Ovary (tissue), 7 donors: ENCODE measurements at regions not wholly inside any gene's neighbourhood (a gene's known extent, or its start where the extent isn't known, plus 50 kb on each side); places are given as distances from the start of the nearest gene placed in this dataset.

ENCODE experiments used
- DNase-seq, 5 donors: peaks; one replicate each; pipeline ENCODE4 v3.0.0-alpha.2; 2019 to 2020
- H3K27ac ChIP-seq, 2 donors: fragments of 200-600 bp; one replicate each; pipeline versions ENCODE4 v1.5.1 to v1.8.0; 2019 to 2022
- H3K27me3 ChIP-seq: fragments of 200-600 bp; one replicate; pipeline ENCODE4 v1.8.0; 2022
- H3K36me3 ChIP-seq: fragments of 200-600 bp; sonication (generic); one replicate; pipeline ENCODE4 v1.5.1; 2019
- H3K4me1 ChIP-seq: one replicate; pipeline ENCODE4 v1.8.1; 2013; ENCODE audit warnings: mild to moderate bottlenecking, moderate library complexity; ENCODE audit not compliant: insufficient read depth
- H3K4me3 ChIP-seq: fragments of 200-600 bp; sonication (generic); one replicate; pipeline ENCODE4 v1.5.1; 2017
- H3K9me3 ChIP-seq, 2 donors: fragments of 200-600 bp in 1 of 2; sonication (generic) in 1 of 2; one replicate each; pipeline versions ENCODE4 v1.5.1 to v1.8.1; 2013 to 2019; ENCODE audit warnings: mild to moderate bottlenecking in 1 of 2, moderate library complexity in 1 of 2
- CTCF ChIP-seq, 3 donors: fragments of 450-650 bp in 2 of 3; fragments of 200-600 bp in 1 of 3; IDR thresholded peaks; one replicate each; pipeline versions ENCODE4 v1.5.1 to v1.8.0; 2016 to 2022; ENCODE audit warnings: antibody characterized with exemption in 3 of 3, mild to moderate bottlenecking in 1 of 3
- EP300 ChIP-seq: sonication (generic); formaldehyde crosslinking; IDR thresholded peaks from one replicate; pipeline ENCODE4 v1.6.1; 2017; ENCODE audit warnings: antibody characterized with exemption
- POLR2A ChIP-seq: fragments of 450-650 bp; IDR thresholded peaks from one replicate; pipeline ENCODE4 v1.6.1; 2017; ENCODE audit warnings: antibody characterized with exemption, mild to moderate bottlenecking, moderate library complexity
- WGBS, 3 donors: extraction: QIAGEN DNeasy Blood & Tissue Kit in 1 of 3; methylation state at CpG; one replicate each; pipeline versions ENCODE4 v1.1.5 to v1.1.7; 2013 to 2017; 5-methylcytosine and 5-hydroxymethylcytosine counted together
- intact Hi-C, 4 donors: fragments of 100-400 bp; cut with DNase I; formaldehyde crosslinking; loops; one replicate each; pipeline versions ENCODE4 v1.11.0 to v1.15.1; 2022 to 2023
- donor health status: DM: no; HTN: no; CAD: no; lungs with moderate emphysema.
- donor health status: DM: no; HTN: no; CAD: no.
- donor health status: Bipolar disorder and iron deficiency.
- donor health status: DM: no; HTN: no; CAD: no.
- donor health status: DM: yes; HTN: yes; CAD: no.

GRCh38 chr13:26942184-26942583 is 181.6 kb upstream of the GPR12 start:
- H3K27me3 ChIP-seq = no peaks in the 10 kb centered on the region
- DNase-seq = no peak
- intact Hi-C loops = loop anchor here in 1 of 4 donors (10.0 kb wide), 1 partner anchor 883 kb away; no protein-coding TSS in a partner anchor
- TF ChIP-seq POLR2A (no peak), EP300 (no peak), CTCF (IDR thresholded peaks at IDR 0.05) (no peak)
- H3K9me3 ChIP-seq = no peaks in the 10 kb centered on the region
- WGBS, 3 donors = 77 to 92% (median 80%) methylated on average over 6 of the region's 6 CpGs
- H3K36me3 ChIP-seq = no peaks in the 10 kb centered on the region
- no peak overlapping the region for H3K4me3 ChIP-seq
- H3K27ac ChIP-seq = no peak overlapping the region
- no peaks in the 10 kb centered on the region for H3K4me1 ChIP-seq

- no peak for DNase-seq
- H3K27ac ChIP-seq = no peak overlapping the region
- intact Hi-C loops = loop anchor here in 1 of 4 donors (10.0 kb wide), 1 partner anchor 883 kb away; no protein-coding TSS in a partner anchor
- H3K4me3 ChIP-seq = no peak overlapping the region
- TF ChIP-seq CTCF (IDR thresholded peaks at IDR 0.05) (no peak), EP300 (no peak), POLR2A (no peak)
- no peaks in the 10 kb centered on the region for H3K4me1 ChIP-seq
- no peaks in the 10 kb centered on the region for H3K27me3 ChIP-seq
- H3K36me3 ChIP-seq = no peaks in the 10 kb centered on the region
- H3K9me3 ChIP-seq = no peaks in the 10 kb centered on the region
- 25 to 30% (median 26%) methylated on average over 7 of the region's 7 CpGs for WGBS, 3 donors
Measured at GRCh38 chr13:26941345-26942174, 181.0 kb upstream of the GPR12 start.

- TF ChIP-seq CTCF (IDR thresholded peaks at IDR 0.05) (no peak), POLR2A (no peak), EP300 (no peak)
- 67 to 79% (median 76%) methylated on average over 7 of the region's 7 CpGs for WGBS, 3 donors
- intact Hi-C loops = loop anchor here in 2 of 4 donors (10.0 kb wide), 2 partner anchors 219 to 749 kb away; no protein-coding TSS in a partner anchor
Measured at GRCh38 chr13:26934096-26934495, 173.5 kb upstream of the GPR12 start.

GRCh38 chr13:26932465-26932864 is 171.9 kb upstream of the GPR12 start:
- Histone ChIP-seq H3K4me1 (no peaks in the 10 kb centered on the region), H3K27me3 (no peaks in the 10 kb centered on the region), H3K27ac (no peak overlapping the region), H3K36me3 (no peaks in the 10 kb centered on the region), H3K9me3 (no peaks in the 10 kb centered on the region), H3K4me3 (no peak overlapping the region)
- TF ChIP-seq EP300 = no peak
- no peak for TF ChIP-seq POLR2A
- no peak for TF ChIP-seq CTCF (IDR thresholded peaks at IDR 0.05)
- DNase-seq = no peak
- 71 to 79% (median 74%) methylated on average over 5 of the region's 5 CpGs for WGBS, 3 donors
- intact Hi-C loops = loop anchor here in 2 of 4 donors (10.0 kb wide), 2 partner anchors 218 to 748 kb away; no protein-coding TSS in a partner anchor

More at GRCh38 chr13:26934096-26934495, 173.5 kb upstream of the GPR12 start:
- Histone ChIP-seq H3K4me3 (no peak overlapping the region), H3K36me3 (no peaks in the 10 kb centered on the region), H3K27ac (no peak overlapping the region), H3K27me3 (no peaks in the 10 kb centered on the region), H3K4me1 (no peaks in the 10 kb centered on the region), H3K9me3 (no peaks in the 10 kb centered on the region)
- DNase-seq = no peak
